ENCODE measurements at regions not wholly inside any gene's neighbourhood (a gene's known extent, or its start where the extent isn't known, plus 50 kb on each side); places are given as distances from the start of the nearest gene placed in this dataset.
"Not testable (repeated sequence)": the region's sequence is repeated elsewhere in the genome, so short reads cannot be mapped to it uniquely, and the experiment has no call there.

DNA sequence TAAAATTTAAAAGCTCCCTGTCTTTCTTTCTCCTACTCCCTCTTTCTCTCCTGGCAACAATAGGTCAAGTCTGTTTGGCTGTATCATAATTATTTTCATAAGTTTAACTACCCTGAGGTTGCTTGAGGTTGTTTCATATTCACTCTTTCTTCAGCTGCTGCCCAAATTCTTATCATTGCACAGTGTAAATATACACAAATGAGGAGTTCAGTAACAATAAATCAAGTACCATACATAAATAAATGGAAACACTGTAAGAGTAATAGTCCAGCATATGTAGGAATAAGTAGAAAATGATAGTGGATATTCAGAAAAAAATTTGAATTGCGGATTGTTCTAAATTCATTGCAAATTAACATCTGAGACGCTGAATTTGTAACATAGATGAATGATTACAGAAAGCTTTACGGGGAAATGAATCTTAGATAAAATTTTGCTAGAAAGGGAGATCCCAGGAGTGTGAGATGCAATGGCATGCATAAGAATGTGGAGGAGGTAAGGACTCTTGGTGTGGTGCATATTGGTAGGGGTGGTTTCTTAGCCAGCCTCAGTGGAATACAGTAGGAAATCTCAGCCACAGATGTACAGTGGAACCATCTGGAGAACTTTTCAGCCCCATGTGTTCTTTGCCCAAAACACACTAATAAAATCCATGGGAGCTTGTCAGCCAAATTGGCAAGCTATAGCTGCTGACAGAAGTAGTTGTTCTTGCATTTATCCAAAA is 480.7 kb downstream of the HTR1B start:
- Histone ChIP-seq H3K9me3 (ENCODE audit: control insufficient read depth in 2 of 3, low read length in 3 of 3) (no peaks in the 10 kb centered on the region), H3K4me3 (ENCODE audit: low read length) (no peak overlapping the region), H3K27me3 (ENCODE audit: control insufficient read depth in 2 of 2, insufficient read depth in 2 of 2, low read length in 2 of 2) (no peaks in the 10 kb centered on the region), H3K36me3 (ENCODE audit: control insufficient read depth in 2 of 3, insufficient read depth in 3 of 3, low read length in 3 of 3) (no peaks in the 10 kb centered on the region), H3K4me1 (ENCODE audit: control insufficient read depth in 2 of 2, insufficient read depth in 2 of 2, low read length in 2 of 2) (no peaks in the 10 kb centered on the region), H3K27ac (ENCODE audit: low read depth, low read length) (no peak overlapping the region)
- ATAC-seq (no peak), DNase-seq (no peak)
- no peak overlapping the region for H3K27ac Mint-ChIP-seq
- ChIA-PET POLR2A (no interaction called here), CTCF (no interaction called here)
- H3K9me3 Mint-ChIP-seq: peaks cover 0 to 19% (median 7%) of the 10 kb centered on the region in 11 donors
- no peaks in the 10 kb centered on the region for H3K4me1 Mint-ChIP-seq
- intact Hi-C loops (cut with micrococcal nuclease): no loop called here
- no peaks in the 10 kb centered on the region for H3K27me3 Mint-ChIP-seq
- no peaks in the 10 kb centered on the region for H3K36me3 Mint-ChIP-seq
- no peak overlapping the region for H3K4me3 Mint-ChIP-seq

DNA sequence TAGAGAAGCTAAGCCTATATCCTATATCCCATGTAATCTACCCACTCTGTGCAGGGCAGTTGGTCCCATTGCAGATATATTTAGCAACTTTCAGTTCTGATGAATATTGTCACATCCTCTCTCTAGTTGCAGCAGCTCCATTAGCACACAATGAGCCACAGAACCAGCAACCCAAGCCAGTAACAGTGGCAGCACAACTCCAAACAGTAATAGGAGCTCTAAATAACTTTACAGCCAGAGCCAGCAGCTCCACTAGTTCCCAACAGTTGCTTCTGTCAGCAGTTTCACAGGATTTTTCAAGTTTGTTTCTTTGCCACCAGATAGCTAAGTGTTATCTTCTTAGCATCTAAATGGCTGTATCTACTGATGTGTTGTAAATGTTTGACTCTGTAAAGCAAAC is 490.8 kb downstream of the HTR1B start:
- POLR2A ChIA-PET: no interaction called here
- Histone ChIP-seq H3K9me3 (ENCODE audit: control insufficient read depth in 2 of 3, low read length in 3 of 3) (no peaks in the 10 kb centered on the region), H3K4me3 (ENCODE audit: low read length) (no peak overlapping the region), H3K36me3 (ENCODE audit: control insufficient read depth in 2 of 3, insufficient read depth in 3 of 3, low read length in 3 of 3) (no peaks in the 10 kb centered on the region), H3K27ac (ENCODE audit: low read depth, low read length) (no peak overlapping the region), H3K27me3 (ENCODE audit: control insufficient read depth in 2 of 2, insufficient read depth in 2 of 2, low read length in 2 of 2) (no peaks in the 10 kb centered on the region), H3K4me1 (ENCODE audit: control insufficient read depth in 2 of 2, insufficient read depth in 2 of 2, low read length in 2 of 2) (no peaks in the 10 kb centered on the region)
- no peaks in the 10 kb centered on the region for H3K36me3 Mint-ChIP-seq
- intact Hi-C loops (cut with micrococcal nuclease): no loop called here
- ATAC-seq (no peak), DNase-seq (no peak)
- CTCF ChIA-PET: no interaction called here
- H3K27me3 Mint-ChIP-seq: no peaks in the 10 kb centered on the region
- H3K4me3 Mint-ChIP-seq: no peak overlapping the region
- no peak overlapping the region for H3K27ac Mint-ChIP-seq
- no peaks in the 10 kb centered on the region for H3K4me1 Mint-ChIP-seq
- H3K9me3 Mint-ChIP-seq: peaks cover 0 to 32% (median 7%) of the 10 kb centered on the region in 11 donors

DNA sequence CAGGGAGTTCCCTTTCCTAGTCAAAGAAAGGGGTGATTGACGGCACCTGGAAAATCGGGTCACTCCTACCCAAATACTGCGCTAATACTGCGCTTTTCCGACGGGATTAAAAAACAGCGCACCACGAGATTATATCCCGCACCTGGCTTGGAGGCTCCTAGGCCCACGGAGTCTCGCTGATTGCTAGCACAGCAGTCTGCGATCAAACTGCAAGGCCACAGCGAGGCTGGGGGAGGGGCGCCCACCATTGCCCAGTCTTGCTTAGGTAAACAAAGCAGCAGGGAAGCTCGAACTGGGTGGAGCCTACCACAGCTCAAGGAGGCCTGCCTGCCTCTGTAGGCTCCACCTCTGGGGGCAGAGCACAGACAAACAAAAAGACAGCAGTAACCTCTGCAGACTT is 504.1 kb downstream of the HTR1B start:
- H3K4me1 Mint-ChIP-seq: not testable (repeated sequence)

DNA sequence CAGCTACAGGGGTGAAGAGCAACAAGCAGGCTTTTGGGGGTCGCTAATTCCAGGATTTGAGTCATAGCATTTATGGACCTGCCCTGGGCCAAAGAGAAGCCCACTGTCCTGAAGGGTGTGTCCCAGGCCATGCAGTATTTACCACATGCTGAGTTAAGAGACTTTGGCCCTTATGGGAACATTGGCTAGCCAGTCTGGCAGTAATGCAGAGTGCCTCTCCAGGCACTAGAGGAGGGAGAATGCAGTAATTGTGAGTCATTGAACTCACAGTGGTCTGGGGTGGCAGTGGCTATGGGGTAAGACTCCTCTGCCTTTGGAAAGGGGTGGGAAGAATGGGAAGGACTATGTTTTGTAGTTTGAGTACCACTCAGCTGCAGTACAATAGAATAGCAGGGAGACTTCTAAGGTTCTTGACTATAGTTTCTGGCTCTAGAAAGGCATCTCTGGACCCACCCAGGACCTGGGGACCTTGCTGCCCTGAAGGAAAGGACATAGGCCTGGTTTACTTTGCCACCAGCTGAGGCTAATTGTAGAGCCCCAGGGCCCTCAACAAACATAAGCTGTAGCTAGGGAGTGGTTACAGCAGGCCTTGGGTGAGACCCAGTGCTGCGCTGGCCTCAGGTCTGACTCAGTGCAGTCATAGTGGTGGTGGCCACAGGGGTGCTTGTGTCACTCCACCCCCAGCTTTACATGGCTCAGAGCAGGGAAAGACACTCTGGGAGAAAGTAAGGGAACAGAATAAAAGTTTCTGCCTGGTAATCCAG is 520.9 kb downstream of the HTR1B start:
- Mint-ChIP-seq H3K36me3 (no peaks in the 10 kb centered on the region), H3K9me3 (peaks cover 0 to 31% (median 10%) of the 10 kb centered on the region in 11 donors), H3K27me3 (no peaks in the 10 kb centered on the region), H3K4me3 (no peak overlapping the region), H3K4me1 (no peaks in the 10 kb centered on the region), H3K27ac (no peak overlapping the region)
- H3K9me3 ChIP-seq (ENCODE audit: control insufficient read depth in 2 of 3, low read length in 3 of 3): peaks cover 0 to 12% (median 0%) of the 10 kb centered on the region in 3 experiments
- POLR2A ChIA-PET: no interaction called here
- DNase-seq (no peak), ATAC-seq (no peak)
- no peaks in the 10 kb centered on the region for H3K4me1 ChIP-seq (ENCODE audit: control insufficient read depth in 2 of 2, insufficient read depth in 2 of 2, low read length in 2 of 2)
- H3K27ac ChIP-seq (ENCODE audit: low read depth, low read length): no peak overlapping the region
- intact Hi-C loops (cut with micrococcal nuclease): no loop called here
- H3K4me3 ChIP-seq (ENCODE audit: low read length): no peak overlapping the region
- H3K27me3 ChIP-seq (ENCODE audit: control insufficient read depth in 2 of 2, insufficient read depth in 2 of 2, low read length in 2 of 2): no peaks in the 10 kb centered on the region
- no peaks in the 10 kb centered on the region for H3K36me3 ChIP-seq (ENCODE audit: control insufficient read depth in 2 of 3, insufficient read depth in 3 of 3, low read length in 3 of 3)
- CTCF ChIA-PET: no interaction called here

More for the DNA sequence above, 504.1 kb downstream of the HTR1B start:
- H3K36me3 Mint-ChIP-seq; H3K4me1 ChIP-seq (ENCODE audit: control insufficient read depth in 2 of 2, insufficient read depth in 2 of 2, low read length in 2 of 2); CTCF ChIA-PET; H3K27me3 Mint-ChIP-seq; H3K36me3 ChIP-seq (ENCODE audit: control insufficient read depth in 2 of 3, insufficient read depth in 3 of 3, low read length in 3 of 3); H3K4me3 ChIP-seq (ENCODE audit: low read length); H3K27me3 ChIP-seq (ENCODE audit: control insufficient read depth in 2 of 2, insufficient read depth in 2 of 2, low read length in 2 of 2); H3K27ac Mint-ChIP-seq; ATAC-seq; DNase-seq; POLR2A ChIA-PET; intact Hi-C loops (cut with micrococcal nuclease); H3K9me3 ChIP-seq (ENCODE audit: control insufficient read depth in 2 of 3, low read length in 3 of 3); H3K27ac ChIP-seq (ENCODE audit: low read depth, low read length); H3K4me3 Mint-ChIP-seq: not testable (repeated sequence)
- peaks cover 0 to 22% (median 6%) of the 10 kb centered on the region in 11 donors for H3K9me3 Mint-ChIP-seq

DNA sequence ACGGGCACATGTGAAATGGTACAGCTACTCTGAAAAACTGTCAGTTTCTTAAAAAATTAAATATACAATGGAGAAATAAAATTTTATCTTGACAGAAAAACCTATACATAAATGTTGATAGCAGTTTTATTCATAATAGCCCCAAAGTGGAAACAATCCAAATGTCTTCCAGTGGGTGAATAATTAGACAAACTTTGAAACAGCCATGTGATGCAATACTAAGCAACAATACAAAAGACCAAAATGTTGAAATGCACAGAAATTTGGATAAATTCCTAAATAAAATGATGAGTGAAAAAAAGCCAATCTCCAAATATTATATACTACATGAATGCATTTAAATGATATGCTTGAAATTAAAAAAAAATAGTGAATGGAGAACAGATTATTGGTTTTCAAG is 523.1 kb downstream of the HTR1B start:
- ATAC-seq: no peak
- CTCF ChIA-PET: no interaction called here

DNA sequence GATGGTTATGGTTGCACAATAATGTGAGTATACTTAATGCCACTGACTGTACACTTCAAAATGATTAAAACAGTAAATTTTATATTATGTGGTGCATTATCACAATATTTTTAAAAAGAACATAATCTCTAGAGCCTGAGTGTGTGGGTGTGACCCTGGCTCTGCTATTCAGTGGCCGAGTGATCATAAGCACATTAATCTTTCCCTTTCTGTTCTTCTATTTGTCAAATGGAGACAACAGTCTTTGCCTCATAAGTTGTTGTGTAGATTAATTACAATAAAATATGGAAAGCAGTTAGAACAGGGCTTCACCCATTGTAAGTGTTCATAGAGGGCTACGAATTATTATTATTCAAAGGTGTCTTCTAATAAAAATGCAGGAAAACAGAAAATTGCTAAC is 548.6 kb downstream of the HTR1B start:
- DNase-seq (no peak), ATAC-seq (no peak)
- Histone ChIP-seq H3K4me1 (ENCODE audit: control insufficient read depth in 2 of 2, insufficient read depth in 2 of 2, low read length in 2 of 2) (no peaks in the 10 kb centered on the region), H3K9me3 (ENCODE audit: control insufficient read depth in 2 of 3, low read length in 3 of 3) (no peaks in the 10 kb centered on the region), H3K27me3 (ENCODE audit: control insufficient read depth in 2 of 2, insufficient read depth in 2 of 2, low read length in 2 of 2) (no peaks in the 10 kb centered on the region), H3K4me3 (ENCODE audit: low read length) (no peak overlapping the region), H3K27ac (ENCODE audit: low read depth, low read length) (no peak overlapping the region), H3K36me3 (ENCODE audit: control insufficient read depth in 2 of 3, insufficient read depth in 3 of 3, low read length in 3 of 3) (no peaks in the 10 kb centered on the region)
- H3K27ac Mint-ChIP-seq: no peak overlapping the region
- no peak overlapping the region for H3K4me3 Mint-ChIP-seq
- H3K36me3 Mint-ChIP-seq: peaks cover 0 to 3% (median 0%) of the 10 kb centered on the region in 5 donors
- H3K9me3 Mint-ChIP-seq: peaks cover 0 to 9% (median 0%) of the 10 kb centered on the region in 11 donors
- no peaks in the 10 kb centered on the region for H3K27me3 Mint-ChIP-seq
- no peaks in the 10 kb centered on the region for H3K4me1 Mint-ChIP-seq
- intact Hi-C loops (cut with micrococcal nuclease): no loop called here
- ChIA-PET POLR2A (no interaction called here), CTCF (no interaction called here)

More for the DNA sequence above, 523.1 kb downstream of the HTR1B start:
- no peaks in the 10 kb centered on the region for H3K27me3 Mint-ChIP-seq
- no peaks in the 10 kb centered on the region for H3K36me3 Mint-ChIP-seq
- no peaks in the 10 kb centered on the region for H3K4me1 ChIP-seq (ENCODE audit: control insufficient read depth in 2 of 2, insufficient read depth in 2 of 2, low read length in 2 of 2)
- no peak overlapping the region for H3K4me3 Mint-ChIP-seq
- DNase-seq: no peak
- H3K9me3 Mint-ChIP-seq: peaks cover 0 to 30% (median 5%) of the 10 kb centered on the region in 11 donors
- no peak overlapping the region for H3K27ac ChIP-seq (ENCODE audit: low read depth, low read length)
- POLR2A ChIA-PET: no interaction called here
- no peaks in the 10 kb centered on the region for H3K36me3 ChIP-seq (ENCODE audit: control insufficient read depth in 2 of 3, insufficient read depth in 3 of 3, low read length in 3 of 3)
- no peak overlapping the region for H3K4me3 ChIP-seq (ENCODE audit: low read length)
- no peak overlapping the region for H3K27ac Mint-ChIP-seq
- no peaks in the 10 kb centered on the region for H3K27me3 ChIP-seq (ENCODE audit: control insufficient read depth in 2 of 2, insufficient read depth in 2 of 2, low read length in 2 of 2)
- intact Hi-C loops (cut with micrococcal nuclease): no loop called here
- H3K4me1 Mint-ChIP-seq: no peaks in the 10 kb centered on the region
- H3K9me3 ChIP-seq (ENCODE audit: control insufficient read depth in 2 of 3, low read length in 3 of 3): peaks cover 0 to 12% (median 0%) of the 10 kb centered on the region in 3 experiments

DNA sequence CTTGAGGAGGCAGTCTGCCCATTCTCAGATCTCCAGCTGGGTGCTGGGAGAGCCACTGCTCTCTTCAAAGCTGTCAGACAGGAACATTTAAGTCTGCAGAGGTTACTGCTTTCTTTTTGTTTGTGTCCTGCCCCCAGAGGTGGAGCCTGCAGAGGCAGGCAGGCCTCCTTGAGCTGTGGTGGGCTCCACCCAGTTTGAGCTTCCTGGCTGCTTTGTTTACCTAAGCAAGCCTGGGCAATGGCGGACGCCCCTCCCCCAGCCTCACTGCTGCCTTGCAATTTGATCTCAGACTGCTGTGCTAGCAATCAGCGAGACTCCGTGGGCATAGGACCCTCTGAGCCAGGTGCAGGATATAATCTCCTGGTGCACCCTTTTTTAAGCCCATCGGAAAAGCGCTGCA is 557.8 kb downstream of the HTR1B start:
- H3K9me3 ChIP-seq (ENCODE audit: control insufficient read depth in 2 of 3, low read length in 3 of 3); CTCF ChIA-PET; H3K4me3 Mint-ChIP-seq; H3K4me1 Mint-ChIP-seq; intact Hi-C loops (cut with micrococcal nuclease); H3K4me1 ChIP-seq (ENCODE audit: control insufficient read depth in 2 of 2, insufficient read depth in 2 of 2, low read length in 2 of 2); H3K27me3 Mint-ChIP-seq; H3K27me3 ChIP-seq (ENCODE audit: control insufficient read depth in 2 of 2, insufficient read depth in 2 of 2, low read length in 2 of 2); POLR2A ChIA-PET; DNase-seq; H3K27ac ChIP-seq (ENCODE audit: low read depth, low read length); ATAC-seq; H3K36me3 Mint-ChIP-seq; H3K36me3 ChIP-seq (ENCODE audit: control insufficient read depth in 2 of 3, insufficient read depth in 3 of 3, low read length in 3 of 3); H3K4me3 ChIP-seq (ENCODE audit: low read length); H3K27ac Mint-ChIP-seq: not testable (repeated sequence)
- peaks cover 1 to 12% (median 7%) of the 10 kb centered on the region in 11 donors for H3K9me3 Mint-ChIP-seq
